ENCODE measurements at regions not wholly inside any gene's neighbourhood (a gene's known extent, or its start where the extent isn't known, plus 50 kb on each side); places are given as distances from the start of the nearest gene placed in this dataset.

DNA sequence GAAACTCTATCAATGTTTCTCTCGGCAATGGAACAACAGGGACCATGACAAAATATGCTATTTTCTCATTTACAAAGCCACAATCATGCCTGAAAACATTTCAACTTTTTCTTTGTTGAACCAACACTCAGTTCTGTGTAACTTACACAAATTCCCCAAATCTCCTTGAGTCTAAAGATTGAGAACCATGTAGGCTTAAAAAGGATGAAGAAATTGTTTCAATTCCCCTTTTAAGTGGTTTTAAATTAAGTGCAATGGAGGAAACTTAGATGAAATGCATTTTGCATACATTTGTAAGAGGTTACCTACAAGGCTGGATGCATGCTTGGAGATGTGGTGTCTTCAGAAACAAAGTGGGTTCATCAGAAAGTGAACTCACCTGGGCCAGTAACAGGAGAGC, 566.4 kb upstream of the CDH11 start:
- H3K9ac ChIP-seq (ENCODE audit: low read length) = no peak overlapping the region
- no peak overlapping the region for H3K27ac ChIP-seq (ENCODE audit: low read depth, low read length)
- H4K20me1 ChIP-seq (ENCODE audit: insufficient read depth) = no peaks in the 10 kb centered on the region
- H3K36me3 ChIP-seq (ENCODE audit: control insufficient read depth in 1 of 2, insufficient read depth in 2 of 2, low read length in 2 of 2) = no peaks in the 10 kb centered on the region
- ATAC-seq (no peak), DNase-seq (ENCODE audit: low read depth, low spot score) (no peak)
- H3K9me3 ChIP-seq (ENCODE audit: control insufficient read depth in 1 of 2, insufficient read depth in 1 of 2, low read depth in 1 of 2, low read length in 2 of 2) = peaks cover 0 to 22% of the 10 kb centered on the region in 2 experiments; a peak in 1 of 4 replicates
- ChIA-PET CTCF (no interaction called here), RAD21 (ENCODE audit: low non-redundant PET in 1 of 2, low total read pairs in 2 of 2, uncharacterized antibody in 2 of 2, unreplicated experiment in 2 of 2) (no interaction called here), POLR2A (no interaction called here)
- H2AFZ ChIP-seq (ENCODE audit: low read depth, low read length, poor library complexity, severe bottlenecking) = no peak overlapping the region
- H3K27me3 ChIP-seq (ENCODE audit: insufficient read depth, low read length) = no peaks in the 10 kb centered on the region
- H3K4me2 ChIP-seq (ENCODE audit: low read length) = no peak overlapping the region
- H3K4me3 ChIP-seq (replicated peaks in 1 of 2; ENCODE audit: low read depth in 1 of 2, low read length in 2 of 2) = no peak overlapping the region
- intact Hi-C loops (cut with micrococcal nuclease) = no loop called here
- no peaks in the 10 kb centered on the region for H3K9me2 ChIP-seq (ENCODE audit: insufficient read depth)
- no peaks in the 10 kb centered on the region for H3K79me2 ChIP-seq (ENCODE audit: insufficient read depth, low read length)
- TF ChIP-seq RAD21 (IDR thresholded peaks at IDR 0.05; ENCODE audit: low read depth) = no peak
- TF ChIP-seq, protein P1, sequence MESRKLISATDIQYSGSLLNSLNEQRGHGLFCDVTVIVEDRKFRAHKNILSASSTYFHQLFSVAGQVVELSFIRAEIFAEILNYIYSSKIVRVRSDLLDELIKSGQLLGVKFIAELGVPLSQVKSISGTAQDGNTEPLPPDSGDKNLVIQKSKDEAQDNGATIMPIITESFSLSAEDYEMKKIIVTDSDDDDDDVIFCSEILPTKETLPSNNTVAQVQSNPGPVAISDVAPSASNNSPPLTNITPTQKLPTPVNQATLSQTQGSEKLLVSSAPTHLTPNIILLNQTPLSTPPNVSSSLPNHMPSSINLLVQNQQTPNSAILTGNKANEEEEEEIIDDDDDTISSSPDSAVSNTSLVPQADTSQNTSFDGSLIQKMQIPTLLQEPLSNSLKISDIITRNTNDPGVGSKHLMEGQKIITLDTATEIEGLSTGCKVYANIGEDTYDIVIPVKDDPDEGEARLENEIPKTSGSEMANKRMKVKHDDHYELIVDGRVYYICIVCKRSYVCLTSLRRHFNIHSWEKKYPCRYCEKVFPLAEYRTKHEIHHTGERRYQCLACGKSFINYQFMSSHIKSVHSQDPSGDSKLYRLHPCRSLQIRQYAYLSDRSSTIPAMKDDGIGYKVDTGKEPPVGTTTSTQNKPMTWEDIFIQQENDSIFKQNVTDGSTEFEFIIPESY (IDR thresholded peaks at IDR 0.05; ENCODE audit: extremely low read depth, insufficient replicate concordance, low read length) = no peak
- H3K4me1 ChIP-seq (ENCODE audit: control insufficient read depth in 1 of 2, insufficient read depth in 2 of 2, low read length in 2 of 2) = no peaks in the 10 kb centered on the region
- no TSS peak for BruUV-seq (replicated peaks)

DNA sequence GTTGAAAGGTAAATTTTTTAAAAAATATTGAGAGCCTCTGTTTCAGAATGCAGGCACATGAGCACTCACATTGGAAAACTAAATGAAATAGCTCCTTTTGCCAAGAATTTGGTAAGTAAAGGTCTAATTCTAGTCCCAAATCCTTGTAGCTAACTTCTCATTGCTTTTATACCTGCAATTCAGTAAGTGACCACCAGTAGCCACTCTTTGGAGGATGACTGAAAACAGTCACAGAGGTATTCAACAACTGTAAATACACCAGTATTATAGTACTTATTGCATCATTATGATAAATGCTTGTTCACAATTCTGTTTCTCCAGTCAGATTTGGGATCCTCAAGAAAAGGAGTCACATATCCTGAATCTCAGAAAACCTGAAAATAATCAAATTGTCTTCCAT, 562.4 kb upstream of the CDH11 start:
- Histone ChIP-seq H2AFZ (ENCODE audit: low read depth, low read length, poor library complexity, severe bottlenecking) (no peak overlapping the region), H3K9me2 (ENCODE audit: insufficient read depth) (no peaks in the 10 kb centered on the region), H3K9me3 (ENCODE audit: control insufficient read depth in 1 of 2, insufficient read depth in 1 of 2, low read depth in 1 of 2, low read length in 2 of 2) (peaks cover 0 to 26% of the 10 kb centered on the region in 2 experiments; a peak in 1 of 4 replicates), H3K4me1 (ENCODE audit: control insufficient read depth in 1 of 2, insufficient read depth in 2 of 2, low read length in 2 of 2) (no peaks in the 10 kb centered on the region), H3K4me2 (ENCODE audit: low read length) (no peak overlapping the region), H3K27me3 (ENCODE audit: insufficient read depth, low read length) (no peaks in the 10 kb centered on the region), H4K20me1 (ENCODE audit: insufficient read depth) (no peaks in the 10 kb centered on the region), H3K36me3 (ENCODE audit: control insufficient read depth in 1 of 2, insufficient read depth in 2 of 2, low read length in 2 of 2) (no peaks in the 10 kb centered on the region), H3K79me2 (ENCODE audit: insufficient read depth, low read length) (no peaks in the 10 kb centered on the region), H3K4me3 (replicated peaks in 1 of 2; ENCODE audit: low read depth in 1 of 2, low read length in 2 of 2) (no peak overlapping the region), H3K9ac (ENCODE audit: low read length) (no peak overlapping the region), H3K27ac (ENCODE audit: low read depth, low read length) (no peak overlapping the region)
- DNase-seq (ENCODE audit: low read depth, low spot score) (no peak), ATAC-seq (no peak)
- ChIA-PET RAD21 (ENCODE audit: low non-redundant PET in 1 of 2, low total read pairs in 2 of 2, uncharacterized antibody in 2 of 2, unreplicated experiment in 2 of 2) (no interaction called here), POLR2A (no interaction called here), CTCF (no interaction called here)
- BruUV-seq (replicated peaks) = no TSS peak
- intact Hi-C loops (cut with micrococcal nuclease) = no loop called here
- no peak for TF ChIP-seq SP1 (IDR thresholded peaks at IDR 0.05; ENCODE audit: low read depth)
- TF ChIP-seq, protein P2, sequence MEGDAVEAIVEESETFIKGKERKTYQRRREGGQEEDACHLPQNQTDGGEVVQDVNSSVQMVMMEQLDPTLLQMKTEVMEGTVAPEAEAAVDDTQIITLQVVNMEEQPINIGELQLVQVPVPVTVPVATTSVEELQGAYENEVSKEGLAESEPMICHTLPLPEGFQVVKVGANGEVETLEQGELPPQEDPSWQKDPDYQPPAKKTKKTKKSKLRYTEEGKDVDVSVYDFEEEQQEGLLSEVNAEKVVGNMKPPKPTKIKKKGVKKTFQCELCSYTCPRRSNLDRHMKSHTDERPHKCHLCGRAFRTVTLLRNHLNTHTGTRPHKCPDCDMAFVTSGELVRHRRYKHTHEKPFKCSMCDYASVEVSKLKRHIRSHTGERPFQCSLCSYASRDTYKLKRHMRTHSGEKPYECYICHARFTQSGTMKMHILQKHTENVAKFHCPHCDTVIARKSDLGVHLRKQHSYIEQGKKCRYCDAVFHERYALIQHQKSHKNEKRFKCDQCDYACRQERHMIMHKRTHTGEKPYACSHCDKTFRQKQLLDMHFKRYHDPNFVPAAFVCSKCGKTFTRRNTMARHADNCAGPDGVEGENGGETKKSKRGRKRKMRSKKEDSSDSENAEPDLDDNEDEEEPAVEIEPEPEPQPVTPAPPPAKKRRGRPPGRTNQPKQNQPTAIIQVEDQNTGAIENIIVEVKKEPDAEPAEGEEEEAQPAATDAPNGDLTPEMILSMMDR (IDR thresholded peaks at IDR 0.05 in 2 of 3, conservative IDR thresholded peaks at IDR 0.05 in 1 of 3; ENCODE audit: borderline replicate concordance in 1 of 3, insufficient read depth in 1 of 3, low read depth in 2 of 3, low read length in 2 of 3) = peak in 1 of 3 experiments; percentile 50; a peak in 2 of 6 replicates
